A673 (cell line): ENCODE measurements at regions not wholly inside any gene's neighbourhood (a gene's known extent, or its start where the extent isn't known, plus 50 kb on each side); places are given as distances from the start of the nearest gene placed in this dataset.

Experiments used
- BruUV-seq: library from RNA; stranded (reverse); fragments of 400-500 nt; replicated peaks from 2 replicates; lab custom pipeline; 2021; lab: Mats Ljungman, UMichigan
- CTCF ChIA-PET: fragments of 300-600 bp; sonication (Branson Sonifier 250); formaldehyde crosslinking; loops from one replicate; lab custom pipeline; 2022; ENCODE audit warnings: antibody characterized with exemption; lab: Charles Lee
- POLR2A ChIA-PET: fragments of 300-600 bp; sonication (Branson Sonifier 250); formaldehyde crosslinking; loops from one replicate; lab custom pipeline; 2022; ENCODE audit warnings: antibody characterized with exemption; ENCODE audit not compliant: low non-redundant PET; lab: Charles Lee
- DNase-seq: peaks from one replicate; pipeline ENCODE4 v3.0.0-alpha.2; 2015; ENCODE audit warnings: low spot score
- H3K27ac ChIP-seq: fragments of 200-600 bp; sonication (generic); 2 replicates; pipeline ENCODE4 v1.5.1; 2016; ENCODE audit warnings: mixed run types, low read depth, mild to moderate bottlenecking, mixed read lengths, antibody characterized with exemption, low read length; ENCODE audit not compliant: poor library complexity, severe bottlenecking
- H3K27me3 ChIP-seq: fragments of 200-600 bp; sonication (generic); replicated peaks from 2 replicates; pipeline ENCODE4 v1.6.1; 2017; ENCODE audit warnings: mixed run types, low read depth, mild to moderate bottlenecking, mixed read lengths, antibody characterized with exemption, low read length; ENCODE audit not compliant: insufficient read depth, poor library complexity
- H3K36me3 ChIP-seq: fragments of 200-600 bp; sonication (generic); 2 replicates; pipeline ENCODE4 v1.6.1; 2016; ENCODE audit warnings: mixed run types, mild to moderate bottlenecking, mixed read lengths, antibody characterized with exemption, low read length; ENCODE audit not compliant: insufficient read depth, poor library complexity, severe bottlenecking
- H3K4me1 ChIP-seq: fragments of 200-600 bp; sonication (generic); 2 replicates; pipeline ENCODE4 v1.6.1; 2017; ENCODE audit warnings: mixed run types, mild to moderate bottlenecking, mixed read lengths, antibody characterized with exemption, low read length; ENCODE audit not compliant: insufficient read depth, poor library complexity, severe bottlenecking
- H3K4me3 ChIP-seq: fragments of 200-600 bp; sonication (generic); 2 replicates; pipeline ENCODE4 v1.5.1; 2016; ENCODE audit warnings: low read depth, mixed run types, mild to moderate bottlenecking, mixed read lengths, low read length; ENCODE audit not compliant: poor library complexity, severe bottlenecking
- H3K9me3 ChIP-seq: fragments of 200-600 bp; sonication (generic); 2 replicates; pipeline ENCODE4 v1.6.1; 2016; ENCODE audit warnings: mixed run types, low read depth, mild to moderate bottlenecking, mixed read lengths, antibody characterized with exemption, low read length; ENCODE audit not compliant: poor library complexity, severe bottlenecking
- EZH2 ChIP-seq: fragments of 200-600 bp; sonication (generic); IDR thresholded peaks from 2 replicates; pipeline ENCODE4 v1.6.1; 2017; ENCODE audit warnings: borderline replicate concordance, low read depth, mild to moderate bottlenecking, mixed read lengths, antibody characterized with exemption, low read length; ENCODE audit not compliant: poor library complexity, severe bottlenecking
- intact Hi-C: fragments of 100-400 bp; cut with micrococcal nuclease; formaldehyde crosslinking; loops from one replicate; pipeline ENCODE4 v1.10.0; 2022; ENCODE audit not compliant: unreplicated experiment
- TF ChIP-seq, protein P1 (sequence below): fragments of 300-800, 200-600 bp; sonication (generic); conservative IDR thresholded peaks from 2 replicates; pipeline ENCODE4 v1.5.1; 2017; ENCODE audit warnings: low read depth, mild to moderate bottlenecking, antibody characterized with exemption, low read length, moderate library complexity, mixed read lengths

DNA sequence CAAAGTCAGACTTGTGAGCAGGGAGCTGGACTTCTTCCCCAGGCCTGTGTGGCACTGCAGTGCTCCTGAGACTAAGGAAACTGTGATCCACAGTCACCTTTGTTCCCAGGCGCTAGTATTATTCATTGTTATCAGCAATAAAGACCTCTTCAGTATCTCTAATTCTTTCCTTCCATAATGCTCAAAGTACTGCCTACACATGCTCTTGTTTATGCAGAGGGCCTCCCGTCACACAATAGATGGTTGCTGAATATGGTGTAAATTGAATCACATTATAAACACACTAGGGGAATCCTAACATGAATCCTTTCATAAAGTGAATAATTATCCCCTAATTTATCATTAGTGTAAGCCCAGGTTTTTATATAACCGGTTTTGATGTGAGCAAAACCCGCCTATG, 493.3 kb downstream of the BUD13 start:
- H3K4me3 ChIP-seq = no peak overlapping the region
- ChIA-PET POLR2A (no interaction called here), CTCF (no interaction called here)
- H3K4me1 ChIP-seq = no peaks in the 10 kb centered on the region
- DNase-seq = no peak
- TF ChIP-seq, protein P1, sequence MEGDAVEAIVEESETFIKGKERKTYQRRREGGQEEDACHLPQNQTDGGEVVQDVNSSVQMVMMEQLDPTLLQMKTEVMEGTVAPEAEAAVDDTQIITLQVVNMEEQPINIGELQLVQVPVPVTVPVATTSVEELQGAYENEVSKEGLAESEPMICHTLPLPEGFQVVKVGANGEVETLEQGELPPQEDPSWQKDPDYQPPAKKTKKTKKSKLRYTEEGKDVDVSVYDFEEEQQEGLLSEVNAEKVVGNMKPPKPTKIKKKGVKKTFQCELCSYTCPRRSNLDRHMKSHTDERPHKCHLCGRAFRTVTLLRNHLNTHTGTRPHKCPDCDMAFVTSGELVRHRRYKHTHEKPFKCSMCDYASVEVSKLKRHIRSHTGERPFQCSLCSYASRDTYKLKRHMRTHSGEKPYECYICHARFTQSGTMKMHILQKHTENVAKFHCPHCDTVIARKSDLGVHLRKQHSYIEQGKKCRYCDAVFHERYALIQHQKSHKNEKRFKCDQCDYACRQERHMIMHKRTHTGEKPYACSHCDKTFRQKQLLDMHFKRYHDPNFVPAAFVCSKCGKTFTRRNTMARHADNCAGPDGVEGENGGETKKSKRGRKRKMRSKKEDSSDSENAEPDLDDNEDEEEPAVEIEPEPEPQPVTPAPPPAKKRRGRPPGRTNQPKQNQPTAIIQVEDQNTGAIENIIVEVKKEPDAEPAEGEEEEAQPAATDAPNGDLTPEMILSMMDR = no peak
- TF ChIP-seq EZH2 = no peak
- intact Hi-C loops = loop anchor here (5.0 to 10.0 kb wide), 2 partner anchors 957 to 1505 kb away; no protein-coding TSS in a partner anchor
- no peaks in the 10 kb centered on the region for H3K27me3 ChIP-seq
- BruUV-seq = no TSS peak
- H3K36me3 ChIP-seq = no peaks in the 10 kb centered on the region
- no peaks in the 10 kb centered on the region for H3K9me3 ChIP-seq
- no peak overlapping the region for H3K27ac ChIP-seq

DNA sequence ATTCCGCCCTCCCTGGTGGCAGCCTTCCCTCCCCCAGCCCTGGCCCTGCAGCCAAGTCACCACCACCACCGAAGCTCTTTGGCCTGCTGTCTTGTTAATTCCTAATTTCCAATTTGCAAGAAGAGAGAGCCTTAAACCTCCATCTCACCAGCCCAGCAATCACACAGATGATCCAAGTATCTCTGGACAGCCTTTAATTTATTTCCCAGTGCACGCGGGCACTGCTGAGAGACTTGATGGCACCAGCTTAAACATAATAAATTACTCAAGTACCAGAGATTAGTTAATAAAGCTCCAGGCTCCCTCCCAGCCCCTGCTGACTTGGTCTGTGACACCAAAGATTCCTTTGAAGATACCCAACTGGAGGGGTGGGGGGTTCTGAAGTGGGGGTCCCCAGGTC, 494.7 kb downstream of the BUD13 start:
- no peaks in the 10 kb centered on the region for H3K9me3 ChIP-seq
- H3K27me3 ChIP-seq = no peaks in the 10 kb centered on the region
- no TSS peak for BruUV-seq
- H3K4me3 ChIP-seq = no peak overlapping the region
- H3K27ac ChIP-seq = no peak overlapping the region
- TF ChIP-seq, protein P1 = no peak
- TF ChIP-seq EZH2 = no peak
- H3K4me1 ChIP-seq = no peaks in the 10 kb centered on the region
- intact Hi-C loops = loop anchor here (5.0 to 10.0 kb wide), 2 partner anchors 956 to 1503 kb away; no protein-coding TSS in a partner anchor
- ChIA-PET POLR2A (no interaction called here), CTCF (no interaction called here)
- no peaks in the 10 kb centered on the region for H3K36me3 ChIP-seq
- no peak for DNase-seq

- no peaks in the 10 kb centered on the region for H3K4me1 ChIP-seq
- ChIA-PET CTCF (no interaction called here), POLR2A (no interaction called here)
- H3K27me3 ChIP-seq = no peaks in the 10 kb centered on the region
- no peaks in the 10 kb centered on the region for H3K36me3 ChIP-seq
- H3K27ac ChIP-seq = no peak overlapping the region
- DNase-seq = peak; percentile 60
- BruUV-seq = no TSS peak
- intact Hi-C loops = loop anchor here (5.0 to 10.0 kb wide), 2 partner anchors 954 to 1502 kb away; no protein-coding TSS in a partner anchor
- no peaks in the 10 kb centered on the region for H3K9me3 ChIP-seq
- no peak overlapping the region for H3K4me3 ChIP-seq
- TF ChIP-seq, protein P1 = peak; percentile 90
- TF ChIP-seq EZH2 = no peak
Measured at GRCh38 chr11:116276051-116277044, 496.4 kb downstream of the BUD13 start.
